ENCODE measurements at regions not wholly inside any gene's neighbourhood (a gene's known extent, or its start where the extent isn't known, plus 50 kb on each side); places are given as distances from the start of the nearest gene placed in this dataset.
"Not testable (repeated sequence)": the region's sequence is repeated elsewhere in the genome, so short reads cannot be mapped to it uniquely, and the experiment has no call there.

GRCh38 chr6:27795697-27796494 is 116.3 kb downstream of the OR2B2 start:
- Histone ChIP-seq H2AFZ (ENCODE audit: low read length) (peak overlapping the region; percentile 88), H2BK5ac (ENCODE audit: low read length) (no peak overlapping the region), H3K27me3 (ENCODE audit: control insufficient read depth in 3 of 3, insufficient read depth in 3 of 3, low read depth in 1 of 3, low read length in 3 of 3) (no peaks in the 10 kb centered on the region), H2BK12ac (ENCODE audit: low read length) (no peak overlapping the region), H3K9me3 (replicated peaks in 1 of 2; ENCODE audit: control insufficient read depth in 2 of 2, insufficient read depth in 1 of 2, low read depth in 1 of 2, low read length in 2 of 2) (no peaks in the 10 kb centered on the region), H3K4me3 (ENCODE audit: low read length in 2 of 2) (peak overlapping the region in 1 of 2 donors; percentile 25), H3K18ac (ENCODE audit: low read length) (no peak overlapping the region), H3K14ac (ENCODE audit: low read length) (no peak overlapping the region), H2BK120ac (ENCODE audit: low read depth, low read length) (no peak overlapping the region), H2AK5ac (ENCODE audit: low read depth, low read length) (peak overlapping the region; percentile 92), H4K8ac (ENCODE audit: low read depth, low read length) (no peak overlapping the region), H3K23ac (ENCODE audit: low read depth, low read length, poor library complexity) (no peak overlapping the region), H4K91ac (ENCODE audit: low read depth, low read length, poor library complexity) (no peak overlapping the region), H3K4ac (ENCODE audit: low read length) (no peak overlapping the region), H3K27ac (replicated peaks; ENCODE audit: low read length) (no peak overlapping the region), H3K79me1 (ENCODE audit: low read depth, low read length) (no peaks in the 10 kb centered on the region), H3K4me2 (ENCODE audit: insufficient read depth, low read length, poor library complexity, severe bottlenecking) (no peak overlapping the region), H3K4me1 (ENCODE audit: control insufficient read depth in 2 of 2, insufficient read depth in 1 of 2, low read depth in 1 of 2, low read length in 2 of 2) (peaks cover 1 to 6% of the 10 kb centered on the region in 2 donors), H2BK15ac (ENCODE audit: low read length) (no peak overlapping the region), H3K36me3 (replicated peaks in 1 of 2; ENCODE audit: control insufficient read depth in 2 of 2, insufficient read depth in 2 of 2, low read length in 2 of 2) (no peaks in the 10 kb centered on the region), H3K9ac (ENCODE audit: low read depth, low read length, poor library complexity) (no peak overlapping the region)
- no CpG with 5 or more reads among the region's 5 CpGs for WGBS, 2 donors (ENCODE audit: extremely low coverage in 2 of 2, insufficient read length in 2 of 2, insufficient replicate concordance in 1 of 2)
- peak; percentile 88 for DNase-seq (ENCODE audit: low spot score)

GRCh38 chr6:27791182-27791943 is 120.8 kb downstream of the OR2B2 start:
- Histone ChIP-seq H3K4me2 (ENCODE audit: insufficient read depth, low read length, poor library complexity, severe bottlenecking) (peak overlapping the region; percentile 65), H2BK5ac (ENCODE audit: low read length) (no peak overlapping the region), H3K18ac (ENCODE audit: low read length) (peak overlapping the region; percentile 21), H4K91ac (ENCODE audit: low read depth, low read length, poor library complexity) (no peak overlapping the region), H2AK5ac (ENCODE audit: low read depth, low read length) (no peak overlapping the region), H3K23ac (ENCODE audit: low read depth, low read length, poor library complexity) (no peak overlapping the region), H3K27me3 (ENCODE audit: control insufficient read depth in 3 of 3, insufficient read depth in 3 of 3, low read depth in 1 of 3, low read length in 3 of 3) (peaks cover 0 to 4% (median 0%) of the 10 kb centered on the region in 3 experiments), H3K36me3 (replicated peaks in 1 of 2; ENCODE audit: control insufficient read depth in 2 of 2, insufficient read depth in 2 of 2, low read length in 2 of 2) (no peaks in the 10 kb centered on the region), H3K79me1 (ENCODE audit: low read depth, low read length) (no peaks in the 10 kb centered on the region), H3K4ac (ENCODE audit: low read length) (no peak overlapping the region), H3K4me1 (ENCODE audit: control insufficient read depth in 2 of 2, insufficient read depth in 1 of 2, low read depth in 1 of 2, low read length in 2 of 2) (peaks cover 3 to 4% of the 10 kb centered on the region in 2 donors), H3K4me3 (ENCODE audit: low read length in 2 of 2) (peak overlapping the region; percentile 59 to 90), H3K9ac (ENCODE audit: low read depth, low read length, poor library complexity) (peak overlapping the region; percentile 26), H3K27ac (replicated peaks; ENCODE audit: low read length) (peak overlapping the region; percentile 78), H2BK12ac (ENCODE audit: low read length) (no peak overlapping the region), H3K9me3 (replicated peaks in 1 of 2; ENCODE audit: control insufficient read depth in 2 of 2, insufficient read depth in 1 of 2, low read depth in 1 of 2, low read length in 2 of 2) (no peaks in the 10 kb centered on the region), H4K8ac (ENCODE audit: low read depth, low read length) (no peak overlapping the region), H2AFZ (ENCODE audit: low read length) (peak overlapping the region; percentile 82), H2BK120ac (ENCODE audit: low read depth, low read length) (no peak overlapping the region), H2BK15ac (ENCODE audit: low read length) (no peak overlapping the region), H3K14ac (ENCODE audit: low read length) (no peak overlapping the region)
- peak; percentile 56 for DNase-seq (ENCODE audit: low spot score)
- WGBS, 2 donors (ENCODE audit: extremely low coverage in 2 of 2, insufficient read length in 2 of 2, insufficient replicate concordance in 1 of 2): no CpG with 5 or more reads among the region's 22 CpGs

GRCh38 chr6:27788376-27788775 is 123.8 kb downstream of the OR2B2 start:
- no CpG with 5 or more reads among the region's 17 CpGs for WGBS, 2 donors (ENCODE audit: extremely low coverage in 2 of 2, insufficient read length in 2 of 2, insufficient replicate concordance in 1 of 2)
- H4K91ac ChIP-seq (ENCODE audit: low read depth, low read length, poor library complexity): not testable (repeated sequence)

GRCh38 chr6:27786048-27786447 is 126.1 kb downstream of the OR2B2 start:
- H2BK5ac ChIP-seq (ENCODE audit: low read length): no peak overlapping the region
- H3K14ac ChIP-seq (ENCODE audit: low read length): no peak overlapping the region
- no peak overlapping the region for H2AK5ac ChIP-seq (ENCODE audit: low read depth, low read length)

More at GRCh38 chr6:27788376-27788775, 123.8 kb downstream of the OR2B2 start:
- H3K9me3 ChIP-seq (replicated peaks in 1 of 2; ENCODE audit: control insufficient read depth in 2 of 2, insufficient read depth in 1 of 2, low read depth in 1 of 2, low read length in 2 of 2); H3K36me3 ChIP-seq (replicated peaks in 1 of 2; ENCODE audit: control insufficient read depth in 2 of 2, insufficient read depth in 2 of 2, low read length in 2 of 2); H2BK12ac ChIP-seq (ENCODE audit: low read length); H3K27ac ChIP-seq (replicated peaks; ENCODE audit: low read length); H3K9ac ChIP-seq (ENCODE audit: low read depth, low read length, poor library complexity); H3K18ac ChIP-seq (ENCODE audit: low read length); H2AFZ ChIP-seq (ENCODE audit: low read length); H3K4me1 ChIP-seq (ENCODE audit: control insufficient read depth in 2 of 2, insufficient read depth in 1 of 2, low read depth in 1 of 2, low read length in 2 of 2); H2AK5ac ChIP-seq (ENCODE audit: low read depth, low read length); H3K23ac ChIP-seq (ENCODE audit: low read depth, low read length, poor library complexity); H4K8ac ChIP-seq (ENCODE audit: low read depth, low read length); H3K14ac ChIP-seq (ENCODE audit: low read length); H3K4me3 ChIP-seq (ENCODE audit: low read length in 2 of 2); H2BK120ac ChIP-seq (ENCODE audit: low read depth, low read length); H3K4ac ChIP-seq (ENCODE audit: low read length); H3K4me2 ChIP-seq (ENCODE audit: insufficient read depth, low read length, poor library complexity, severe bottlenecking); DNase-seq (ENCODE audit: low spot score); H3K79me1 ChIP-seq (ENCODE audit: low read depth, low read length); H3K27me3 ChIP-seq (ENCODE audit: control insufficient read depth in 3 of 3, insufficient read depth in 3 of 3, low read depth in 1 of 3, low read length in 3 of 3); H2BK15ac ChIP-seq (ENCODE audit: low read length); H2BK5ac ChIP-seq (ENCODE audit: low read length): not testable (repeated sequence)

More at GRCh38 chr6:27786048-27786447, 126.1 kb downstream of the OR2B2 start:
- H3K4me2 ChIP-seq (ENCODE audit: insufficient read depth, low read length, poor library complexity, severe bottlenecking): no peak overlapping the region
- no peaks in the 10 kb centered on the region for H3K36me3 ChIP-seq (replicated peaks in 1 of 2; ENCODE audit: control insufficient read depth in 2 of 2, insufficient read depth in 2 of 2, low read length in 2 of 2)
- no peak overlapping the region for H3K4ac ChIP-seq (ENCODE audit: low read length)
- H2BK120ac ChIP-seq (ENCODE audit: low read depth, low read length): no peak overlapping the region
- H3K18ac ChIP-seq (ENCODE audit: low read length): no peak overlapping the region
- no peak for DNase-seq (ENCODE audit: low spot score)
- no peak overlapping the region for H3K9ac ChIP-seq (ENCODE audit: low read depth, low read length, poor library complexity)
- H2BK15ac ChIP-seq (ENCODE audit: low read length): no peak overlapping the region
- no peak overlapping the region for H3K23ac ChIP-seq (ENCODE audit: low read depth, low read length, poor library complexity)
- peaks cover 0 to 2% of the 10 kb centered on the region in 2 donors for H3K4me1 ChIP-seq (ENCODE audit: control insufficient read depth in 2 of 2, insufficient read depth in 1 of 2, low read depth in 1 of 2, low read length in 2 of 2)
- H2AFZ ChIP-seq (ENCODE audit: low read length): no peak overlapping the region
- no CpG with 5 or more reads among the region's 1 CpG for WGBS, 2 donors (ENCODE audit: extremely low coverage in 2 of 2, insufficient read length in 2 of 2, insufficient replicate concordance in 1 of 2)
- peaks cover 0 to 13% (median 0%) of the 10 kb centered on the region in 3 experiments for H3K27me3 ChIP-seq (ENCODE audit: control insufficient read depth in 3 of 3, insufficient read depth in 3 of 3, low read depth in 1 of 3, low read length in 3 of 3)
- H2BK12ac ChIP-seq (ENCODE audit: low read length): no peak overlapping the region
- no peak overlapping the region for H3K4me3 ChIP-seq (ENCODE audit: low read length in 2 of 2)
- no peaks in the 10 kb centered on the region for H3K9me3 ChIP-seq (replicated peaks in 1 of 2; ENCODE audit: control insufficient read depth in 2 of 2, insufficient read depth in 1 of 2, low read depth in 1 of 2, low read length in 2 of 2)
- H3K79me1 ChIP-seq (ENCODE audit: low read depth, low read length): no peaks in the 10 kb centered on the region
- H4K91ac ChIP-seq (ENCODE audit: low read depth, low read length, poor library complexity): no peak overlapping the region
- no peak overlapping the region for H4K8ac ChIP-seq (ENCODE audit: low read depth, low read length)
- H3K27ac ChIP-seq (replicated peaks; ENCODE audit: low read length): no peak overlapping the region
